RWPE1 (cell line): ENCODE measurements at regions not wholly inside any gene's neighbourhood (a gene's known extent, or its start where the extent isn't known, plus 50 kb on each side); places are given as distances from the start of the nearest gene placed in this dataset.

Experiments
- CTCF ChIA-PET: fragments of 350-600 bp; sonication (Branson Sonifier 250); formaldehyde crosslinking; extraction: SDS; loops from one replicate; lab custom pipeline; 2021; lab: Yijun Ruan, JAX
- POLR2A ChIA-PET: fragments of 400-600 bp; formaldehyde crosslinking; extraction: SDS; loops from one replicate; lab custom pipeline; 2020; ENCODE audit warnings: antibody characterized with exemption; ENCODE audit not compliant: low non-redundant PET; lab: Yijun Ruan, JAX
- DNase-seq: peaks from one replicate; pipeline ENCODE4 v3.0.0; 2012; ENCODE audit warnings: low spot score
- H3K27ac ChIP-seq: fragments of 450-650 bp; 2 replicates; pipeline ENCODE4 v1.5.1; 2017
- CTCF ChIP-seq: fragments of 450-650 bp; conservative IDR thresholded peaks from 2 replicates; pipeline ENCODE4 v1.5.1; 2017; ENCODE audit warnings: low read depth, mild to moderate bottlenecking

- no peak for TF ChIP-seq CTCF
- CTCF ChIA-PET = interaction anchor here (0.6 to 1.6 kb wide), 4 partner anchors 13 to 244 kb away, joined by 3 to 4 read pairs (median 3); no protein-coding TSS in a partner anchor
Observed at GRCh38 chr1:38129473-38129872, 82.9 kb upstream of the POU3F1 start.

GRCh38 chr1:38128926-38129453, 82.4 kb upstream of the POU3F1 start:
- POLR2A ChIA-PET = no interaction called here
- no peak overlapping the region for H3K27ac ChIP-seq
- TF ChIP-seq CTCF = no peak
- DNase-seq = no peak
- CTCF ChIA-PET = no interaction called here

More at GRCh38 chr1:38129473-38129872, 82.9 kb upstream of the POU3F1 start:
- DNase-seq = no peak
- no peak overlapping the region for H3K27ac ChIP-seq
- POLR2A ChIA-PET = no interaction called here

- no peak for TF ChIP-seq CTCF
- H3K27ac ChIP-seq = no peak overlapping the region
- ChIA-PET POLR2A (no interaction called here), CTCF (no interaction called here)
- no peak for DNase-seq
Observed at GRCh38 chr1:38128511-38128910, 81.9 kb upstream of the POU3F1 start.

DNA sequence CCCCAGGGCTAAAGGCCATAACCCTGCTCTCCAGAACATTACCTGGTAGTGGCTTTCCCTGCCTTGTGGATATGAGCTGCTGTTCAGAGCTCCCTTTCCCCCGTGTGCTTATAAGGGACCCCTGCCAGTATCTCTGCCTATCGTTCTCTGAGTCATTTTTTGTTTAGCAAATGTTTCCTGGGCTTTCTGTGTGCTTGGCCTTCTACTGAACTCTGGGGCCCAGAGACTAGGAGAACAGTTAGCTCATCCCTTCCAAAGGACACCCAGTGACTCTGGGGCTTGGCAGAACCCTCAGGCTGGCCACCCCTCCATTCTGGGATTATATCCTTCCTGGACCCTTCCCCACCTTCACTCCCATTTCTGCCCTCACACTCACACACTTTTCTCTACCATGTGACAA, 80.8 kb upstream of the POU3F1 start:
- H3K27ac ChIP-seq = no peak overlapping the region
- no peak for DNase-seq
- no peak for TF ChIP-seq CTCF
- CTCF ChIA-PET = no interaction called here
- POLR2A ChIA-PET = no interaction called here

DNA sequence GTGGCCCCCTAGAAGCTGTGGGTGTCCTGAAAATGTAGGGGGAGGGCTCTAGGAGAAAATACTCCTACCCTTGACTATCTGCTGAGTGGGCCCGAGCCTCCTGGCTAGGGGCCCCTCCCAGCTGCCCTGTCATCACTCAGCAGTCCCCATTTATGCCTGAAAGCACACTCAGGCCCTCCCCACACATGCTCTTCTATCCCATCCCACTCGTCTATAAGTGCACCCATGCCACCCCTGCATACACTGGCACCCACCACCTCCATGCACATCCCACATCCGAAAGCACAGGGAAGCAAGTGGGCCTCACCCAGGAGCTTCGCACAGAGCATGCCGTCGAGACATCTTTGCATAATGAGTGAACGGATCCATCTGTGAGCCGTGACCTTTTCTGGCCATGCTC, 80.4 kb upstream of the POU3F1 start:
- ChIA-PET CTCF (interaction anchor here (0.7 kb wide), 1 partner anchor 654 kb away, joined by 3 read pairs; no protein-coding TSS in a partner anchor), POLR2A (no interaction called here)
- no peak for TF ChIP-seq CTCF
- DNase-seq = no peak
- H3K27ac ChIP-seq = no peak overlapping the region

DNA sequence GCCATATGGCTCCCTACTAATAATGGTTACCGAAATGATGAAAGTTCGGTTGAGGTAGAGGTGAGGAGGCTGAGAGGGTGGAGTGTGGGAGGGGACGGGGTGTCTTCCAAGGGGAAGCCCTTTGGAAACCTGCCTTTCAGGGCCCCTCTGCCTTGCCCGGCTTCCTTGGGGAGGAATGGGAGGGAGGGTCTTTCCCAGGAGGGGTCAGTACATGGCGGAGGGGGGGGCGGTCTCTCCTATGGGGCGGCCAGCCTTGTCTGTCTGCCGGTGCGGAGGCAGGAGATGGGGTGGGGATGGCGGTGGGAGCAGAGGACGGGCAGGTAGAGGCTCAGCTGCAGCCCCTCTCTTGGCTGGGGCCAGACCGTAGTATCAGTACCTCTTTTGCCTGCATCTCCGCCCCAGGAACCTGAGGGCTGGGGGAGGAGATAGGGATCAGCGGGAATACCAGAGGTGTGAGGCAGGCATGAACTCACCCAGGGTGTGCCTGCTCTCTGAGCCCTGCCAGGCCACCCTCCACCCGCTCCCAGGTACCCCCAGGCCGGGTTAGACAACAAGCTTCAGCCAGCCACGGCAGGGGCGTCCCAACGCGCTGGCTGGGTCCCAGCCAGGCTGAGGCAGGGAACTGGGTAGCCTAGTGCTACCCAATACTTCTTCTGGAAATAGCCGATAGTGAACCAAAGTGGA, 79.4 kb upstream of the POU3F1 start:
- no peak for TF ChIP-seq CTCF
- ChIA-PET POLR2A (no interaction called here), CTCF (interaction anchor here (0.6 to 0.7 kb wide), 2 partner anchors 111 to 1963 kb away, joined by 3 to 4 read pairs; no protein-coding TSS in a partner anchor)
- DNase-seq = peak; percentile 87
- peak overlapping the region; percentile 13; the same call in 1 of the 2 replicates for H3K27ac ChIP-seq
